Hepatocyte (in vitro differentiated cells): ENCODE measurements at regions not wholly inside any gene's neighbourhood (a gene's known extent, or its start where the extent isn't known, plus 50 kb on each side); places are given as distances from the start of the nearest gene placed in this dataset.
"Not testable (repeated sequence)": the region's sequence is repeated elsewhere in the genome, so short reads cannot be mapped to it uniquely, and the experiment has no call there.

ENCODE experiments used
- DNase-seq: peaks from one replicate; pipeline ENCODE4 v3.0.0-alpha.2; 2016; ENCODE audit warnings: low spot score
- H2AFZ ChIP-seq: fragments of 200-600 bp; sonication (generic); 2 replicates; pipeline ENCODE4 v1.6.0; 2016; ENCODE audit warnings: antibody characterized with exemption, mild to moderate bottlenecking
- H3K27ac ChIP-seq: fragments of 200-600 bp; sonication (generic); 2 replicates; pipeline ENCODE4 v1.5.1; 2016; ENCODE audit warnings: mild to moderate bottlenecking
- H3K27me3 ChIP-seq: fragments of 200-600 bp; sonication (generic); 2 replicates; pipeline ENCODE4 v1.6.1; 2016
- H3K36me3 ChIP-seq: fragments of 200-600 bp; sonication (generic); replicated peaks from 2 replicates; pipeline ENCODE4 v1.5.1; 2016; ENCODE audit warnings: low read depth; ENCODE audit not compliant: insufficient read depth
- H3K4me1 ChIP-seq: fragments of 200-600 bp; sonication (generic); 2 replicates; pipeline ENCODE4 v1.5.1; 2016; ENCODE audit warnings: mild to moderate bottlenecking, moderate library complexity; ENCODE audit not compliant: insufficient read depth
- H3K4me2 ChIP-seq: fragments of 200-600 bp; sonication (generic); 2 replicates; pipeline ENCODE4 v1.6.0; 2016
- H3K4me3 ChIP-seq: fragments of 200-600 bp; sonication (generic); 2 replicates; pipeline ENCODE4 v1.5.1; 2016; ENCODE audit warnings: mild to moderate bottlenecking
- H3K79me2 ChIP-seq: fragments of 200-600 bp; sonication (generic); 2 replicates; pipeline ENCODE4 v1.6.0; 2017; ENCODE audit warnings: mild to moderate bottlenecking
- H3K9me2 ChIP-seq: fragments of 200-600 bp; sonication (generic); replicated peaks from 2 replicates; pipeline ENCODE4 v1.6.0; 2017; ENCODE audit warnings: mild to moderate bottlenecking; ENCODE audit not compliant: insufficient read depth
- H3K9me3 ChIP-seq: fragments of 200-600 bp; sonication (generic); 2 replicates; pipeline ENCODE4 v1.5.1; 2016; ENCODE audit warnings: low read depth, mild to moderate bottlenecking
- H4K20me1 ChIP-seq: fragments of 200-600 bp; sonication (generic); 2 replicates; pipeline ENCODE4 v1.6.0; 2016; ENCODE audit warnings: mild to moderate bottlenecking; ENCODE audit not compliant: insufficient read depth, poor library complexity, severe bottlenecking
- EZH2 ChIP-seq: fragments of 200-600 bp; sonication (generic); IDR thresholded peaks from 2 replicates; pipeline ENCODE4 v1.6.1; 2016; ENCODE audit warnings: antibody characterized with exemption, mild to moderate bottlenecking, borderline replicate concordance
- EZH2phosphoT487 ChIP-seq: fragments of 200-600 bp; sonication (generic); IDR thresholded peaks from one replicate; pipeline ENCODE4 v1.6.1; 2018; ENCODE audit warnings: antibody characterized with exemption, mild to moderate bottlenecking, low read depth, moderate library complexity; ENCODE audit not compliant: unreplicated experiment, severe bottlenecking
- WGBS: methylation state at CpG from one replicate; pipeline ENCODE4 v1.1.6; 2016; ENCODE audit warnings: low lambda C conversion rate; ENCODE audit errors: missing lambda C conversion rate; 5-methylcytosine and 5-hydroxymethylcytosine counted together
- TF ChIP-seq, protein P1 (sequence below): fragments of 200-600 bp; sonication (generic); IDR thresholded peaks from 2 replicates; pipeline ENCODE4 v1.5.1; 2016; ENCODE audit warnings: antibody characterized with exemption, mild to moderate bottlenecking; ENCODE audit not compliant: poor library complexity

DNA sequence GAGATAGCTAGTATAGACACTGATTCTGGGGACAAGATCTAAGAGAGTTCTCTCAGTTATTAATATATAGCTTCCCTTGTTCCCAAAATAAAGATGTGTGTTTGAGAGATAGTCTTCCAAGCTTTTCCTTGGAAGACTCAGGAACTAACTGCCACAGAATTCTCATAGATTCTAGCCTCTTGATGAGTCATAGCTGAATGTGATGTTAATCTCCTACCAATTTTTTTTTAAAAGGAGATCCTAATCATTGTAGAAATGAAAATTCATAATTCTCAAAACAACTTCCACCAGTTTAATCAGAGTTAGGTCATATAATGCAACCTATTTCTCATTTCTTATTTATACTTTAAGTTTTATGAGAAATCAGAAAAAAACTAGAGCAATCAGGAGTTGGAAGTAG is 148.8 kb downstream of the JRKL start:
- Histone ChIP-seq H3K9me3 (no peaks in the 10 kb centered on the region), H3K9me2 (no peaks in the 10 kb centered on the region), H3K79me2 (no peaks in the 10 kb centered on the region), H3K27me3 (no peaks in the 10 kb centered on the region), H3K4me1 (no peaks in the 10 kb centered on the region), H4K20me1 (no peaks in the 10 kb centered on the region), H3K27ac (no peak overlapping the region), H3K4me2 (no peak overlapping the region), H3K36me3 (no peaks in the 10 kb centered on the region), H2AFZ (no peak overlapping the region), H3K4me3 (no peak overlapping the region)
- no peak for DNase-seq
- TF ChIP-seq EZH2 (no peak), EZH2phosphoT487 (no peak)
- TF ChIP-seq, protein P1, sequence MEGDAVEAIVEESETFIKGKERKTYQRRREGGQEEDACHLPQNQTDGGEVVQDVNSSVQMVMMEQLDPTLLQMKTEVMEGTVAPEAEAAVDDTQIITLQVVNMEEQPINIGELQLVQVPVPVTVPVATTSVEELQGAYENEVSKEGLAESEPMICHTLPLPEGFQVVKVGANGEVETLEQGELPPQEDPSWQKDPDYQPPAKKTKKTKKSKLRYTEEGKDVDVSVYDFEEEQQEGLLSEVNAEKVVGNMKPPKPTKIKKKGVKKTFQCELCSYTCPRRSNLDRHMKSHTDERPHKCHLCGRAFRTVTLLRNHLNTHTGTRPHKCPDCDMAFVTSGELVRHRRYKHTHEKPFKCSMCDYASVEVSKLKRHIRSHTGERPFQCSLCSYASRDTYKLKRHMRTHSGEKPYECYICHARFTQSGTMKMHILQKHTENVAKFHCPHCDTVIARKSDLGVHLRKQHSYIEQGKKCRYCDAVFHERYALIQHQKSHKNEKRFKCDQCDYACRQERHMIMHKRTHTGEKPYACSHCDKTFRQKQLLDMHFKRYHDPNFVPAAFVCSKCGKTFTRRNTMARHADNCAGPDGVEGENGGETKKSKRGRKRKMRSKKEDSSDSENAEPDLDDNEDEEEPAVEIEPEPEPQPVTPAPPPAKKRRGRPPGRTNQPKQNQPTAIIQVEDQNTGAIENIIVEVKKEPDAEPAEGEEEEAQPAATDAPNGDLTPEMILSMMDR = no peak

DNA sequence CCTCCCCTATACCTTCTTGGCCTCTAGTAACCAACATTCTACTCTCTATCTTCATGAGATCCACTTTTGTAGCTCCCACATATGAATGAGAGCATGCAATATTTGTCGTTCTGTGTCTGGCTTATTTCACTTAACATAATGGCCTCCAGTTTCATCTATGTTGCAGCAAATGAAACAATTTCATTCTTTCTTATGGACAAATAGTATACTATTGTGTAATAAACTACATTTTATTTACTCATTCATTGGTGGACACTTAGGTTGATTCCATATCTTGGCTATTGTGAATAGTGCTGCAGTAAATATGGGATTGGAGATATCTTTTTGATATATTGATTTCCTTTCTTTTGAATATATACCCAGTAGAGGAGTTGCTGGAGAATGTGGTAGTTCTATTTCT is 151.1 kb downstream of the JRKL start:
- no peaks in the 10 kb centered on the region for H3K36me3 ChIP-seq
- no peak overlapping the region for H3K4me3 ChIP-seq
- H3K27ac ChIP-seq = no peak overlapping the region
- H3K4me1 ChIP-seq = no peaks in the 10 kb centered on the region
- H3K9me2 ChIP-seq = no peaks in the 10 kb centered on the region
- H4K20me1 ChIP-seq = no peaks in the 10 kb centered on the region
- no peak for DNase-seq
- no peaks in the 10 kb centered on the region for H3K79me2 ChIP-seq
- no peak overlapping the region for H2AFZ ChIP-seq
- H3K4me2 ChIP-seq = no peak overlapping the region
- H3K9me3 ChIP-seq = no peaks in the 10 kb centered on the region
- no peak for TF ChIP-seq EZH2
- no peak for TF ChIP-seq EZH2phosphoT487
- no peaks in the 10 kb centered on the region for H3K27me3 ChIP-seq
- 93% methylated on average over 1 of the region's 1 CpG for WGBS

DNA sequence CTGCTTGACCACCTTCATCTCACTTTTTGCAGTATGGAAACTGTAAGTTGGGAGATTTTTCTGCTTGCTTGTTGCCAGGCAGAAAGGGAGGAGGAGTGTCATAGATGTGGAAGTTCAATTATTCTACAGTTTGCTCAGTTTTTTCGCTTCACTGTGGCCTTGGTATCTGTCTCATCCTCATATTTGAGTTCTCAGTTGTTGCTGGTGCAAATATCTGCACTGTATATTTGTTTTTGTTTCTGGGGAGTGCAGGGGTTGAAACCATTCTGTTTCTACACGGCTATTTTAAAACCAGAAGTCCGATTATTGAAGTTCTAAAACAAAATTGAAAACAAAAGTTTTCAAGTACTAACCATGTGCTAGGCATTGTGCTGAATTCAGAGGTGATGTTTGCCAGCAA is 153.4 kb downstream of the JRKL start:
- Histone ChIP-seq H3K9me2 (no peaks in the 10 kb centered on the region), H3K4me2 (no peak overlapping the region), H3K27ac (no peak overlapping the region), H3K4me1 (no peaks in the 10 kb centered on the region), H3K79me2 (no peaks in the 10 kb centered on the region), H3K4me3 (no peak overlapping the region), H3K27me3 (no peaks in the 10 kb centered on the region), H3K36me3 (no peaks in the 10 kb centered on the region), H4K20me1 (no peaks in the 10 kb centered on the region), H3K9me3 (no peaks in the 10 kb centered on the region), H2AFZ (no peak overlapping the region)
- WGBS = 85% methylated on average over 3 of the region's 3 CpGs
- no peak for DNase-seq
- TF ChIP-seq EZH2 = no peak
- TF ChIP-seq EZH2phosphoT487 = no peak
- TF ChIP-seq, protein P1 = no peak

DNA sequence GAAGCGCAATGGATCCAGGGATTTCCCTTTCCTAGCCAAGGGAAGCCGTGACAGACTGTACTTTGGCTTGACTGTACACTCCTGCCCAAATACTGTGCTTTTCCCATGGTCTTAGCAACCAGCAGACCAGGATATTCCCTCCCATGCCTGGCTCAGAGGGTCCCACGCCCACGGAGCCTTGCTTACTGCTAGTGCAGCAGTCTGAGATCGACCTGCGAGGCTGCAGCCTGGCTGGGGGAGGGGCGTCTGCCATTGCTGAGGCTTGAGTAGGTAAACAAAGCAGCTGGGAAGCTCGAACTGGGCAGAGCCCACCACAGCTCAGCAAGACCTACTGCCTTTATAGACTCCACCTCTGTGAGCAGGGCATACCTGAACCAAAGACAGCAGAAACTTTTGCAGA is 155.4 kb downstream of the JRKL start:
- H3K4me3 ChIP-seq, H2AFZ ChIP-seq, H3K4me1 ChIP-seq, H4K20me1 ChIP-seq, H3K79me2 ChIP-seq, H3K9me2 ChIP-seq, DNase-seq, H3K4me2 ChIP-seq, H3K36me3 ChIP-seq, H3K27me3 ChIP-seq, H3K9me3 ChIP-seq, H3K27ac ChIP-seq: not testable (repeated sequence)
- WGBS = 66% methylated on average over 8 of the region's 8 CpGs

DNA sequence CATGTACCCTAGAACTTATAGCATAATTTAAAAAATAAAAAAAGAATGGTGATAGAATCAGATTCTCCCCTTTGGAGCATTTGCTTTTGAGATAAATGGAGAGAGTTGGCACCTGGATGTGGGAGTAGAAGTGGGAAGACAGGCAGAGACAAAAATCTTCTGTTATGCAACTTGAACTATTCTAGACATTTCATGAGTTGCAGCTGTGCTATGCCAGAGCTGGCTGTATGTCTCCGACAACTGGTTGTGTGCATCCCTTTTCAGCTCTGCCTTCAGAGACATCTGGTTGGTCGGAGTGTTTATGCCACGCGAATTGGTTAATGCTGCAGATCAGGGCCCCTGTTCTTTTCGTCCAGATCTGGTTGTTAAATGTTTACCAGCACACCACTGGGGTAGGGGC is 161.3 kb downstream of the JRKL start:
- TF ChIP-seq, protein P1 = no peak
- TF ChIP-seq EZH2 (no peak), EZH2phosphoT487 (no peak)
- no peak for DNase-seq
- Histone ChIP-seq H3K79me2 (no peaks in the 10 kb centered on the region), H3K4me1 (no peaks in the 10 kb centered on the region), H2AFZ (no peak overlapping the region), H3K27ac (no peak overlapping the region), H3K4me2 (no peak overlapping the region), H3K4me3 (no peak overlapping the region), H4K20me1 (no peaks in the 10 kb centered on the region), H3K9me2 (no peaks in the 10 kb centered on the region), H3K27me3 (no peaks in the 10 kb centered on the region), H3K36me3 (no peaks in the 10 kb centered on the region), H3K9me3 (no peaks in the 10 kb centered on the region)
- 85% methylated on average over 5 of the region's 5 CpGs for WGBS
